NT2/D1 (cell line): ENCODE measurements at regions not wholly inside any gene's neighbourhood (a gene's known extent, or its start where the extent isn't known, plus 50 kb on each side); places are given as distances from the start of the nearest gene placed in this dataset.

ENCODE experiments used
- DNase-seq: peaks from one replicate; pipeline ENCODE4 v3.0.0-alpha.2; 2011; ENCODE audit warnings: low read depth, low spot score
- H3K27me3 ChIP-seq: 2 replicates; pipeline ENCODE4 v1.6.0; 2011; ENCODE audit warnings: mild to moderate bottlenecking; ENCODE audit not compliant: insufficient read length, insufficient read depth
- H3K36me3 ChIP-seq: 2 replicates; pipeline ENCODE4 v1.6.1; 2011; ENCODE audit warnings: mild to moderate bottlenecking, low read length, mixed read lengths; ENCODE audit not compliant: insufficient read depth, insufficient read length
- H3K4me1 ChIP-seq: 2 replicates; pipeline ENCODE4 v1.5.1; 2011; ENCODE audit not compliant: insufficient read depth, insufficient read length
- H3K4me3 ChIP-seq: 2 replicates; pipeline ENCODE4 v1.5.1; 2011; ENCODE audit warnings: low read depth; ENCODE audit not compliant: insufficient read length
- H3K9ac ChIP-seq: 2 replicates; pipeline ENCODE4 v1.6.0; 2011; ENCODE audit warnings: low read depth; ENCODE audit not compliant: insufficient read length
- H3K9me3 ChIP-seq: 2 replicates; pipeline ENCODE4 v1.5.1; 2011; ENCODE audit warnings: mild to moderate bottlenecking, low read length; ENCODE audit not compliant: insufficient read depth
- SUZ12 ChIP-seq: IDR thresholded peaks from 2 replicates; pipeline ENCODE4 v1.6.1; 2011; ENCODE audit not compliant: insufficient read length, insufficient read depth; ENCODE audit errors: extremely low read depth
- YY1 ChIP-seq: IDR thresholded peaks from 2 replicates; pipeline ENCODE4 v1.6.1; 2011; ENCODE audit not compliant: insufficient read length, insufficient read depth
- ZNF274 ChIP-seq: IDR thresholded peaks from 2 replicates; pipeline ENCODE4 v1.6.1; 2011; ENCODE audit warnings: mild to moderate bottlenecking, low read depth, low read length

DNA sequence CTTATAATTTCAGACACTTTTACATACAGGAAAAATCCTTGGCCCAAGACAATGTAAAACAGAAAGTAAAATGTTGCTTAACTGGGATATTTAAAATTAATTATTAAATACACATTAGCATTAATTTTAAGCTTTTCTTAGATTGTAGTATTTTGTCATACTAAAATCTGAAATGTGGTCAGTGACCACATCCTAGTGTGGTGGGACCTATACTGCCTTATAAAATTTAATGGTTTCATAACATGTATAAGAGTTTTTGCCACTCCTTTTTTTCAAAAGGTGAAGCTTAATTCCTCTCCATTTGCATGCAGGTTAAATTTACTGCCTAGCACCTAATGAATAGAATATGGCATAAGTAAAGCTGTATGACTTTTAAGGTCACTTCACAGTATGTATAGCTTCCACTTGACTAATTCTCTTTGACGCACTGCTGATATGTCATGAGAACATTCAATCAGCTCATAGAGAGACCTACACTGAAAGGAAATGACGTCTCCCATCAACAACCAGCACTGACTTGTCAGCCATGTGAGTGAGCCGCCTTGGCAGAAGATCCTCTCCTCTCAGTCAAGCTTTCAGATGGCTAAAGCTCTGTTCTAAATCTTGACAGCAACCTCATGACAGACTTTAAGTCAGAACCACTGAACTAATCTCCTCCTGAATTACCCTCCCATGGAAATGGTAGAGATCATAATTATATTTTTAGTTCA is 847.8 kb downstream of the SI start:
- Histone ChIP-seq H3K36me3 (no peaks in the 10 kb centered on the region), H3K9ac (no peak overlapping the region), H3K4me3 (no peak overlapping the region), H3K27me3 (no peaks in the 10 kb centered on the region), H3K4me1 (no peaks in the 10 kb centered on the region), H3K9me3 (no peaks in the 10 kb centered on the region)
- TF ChIP-seq ZNF274, result no peak
- no peak for DNase-seq

DNA sequence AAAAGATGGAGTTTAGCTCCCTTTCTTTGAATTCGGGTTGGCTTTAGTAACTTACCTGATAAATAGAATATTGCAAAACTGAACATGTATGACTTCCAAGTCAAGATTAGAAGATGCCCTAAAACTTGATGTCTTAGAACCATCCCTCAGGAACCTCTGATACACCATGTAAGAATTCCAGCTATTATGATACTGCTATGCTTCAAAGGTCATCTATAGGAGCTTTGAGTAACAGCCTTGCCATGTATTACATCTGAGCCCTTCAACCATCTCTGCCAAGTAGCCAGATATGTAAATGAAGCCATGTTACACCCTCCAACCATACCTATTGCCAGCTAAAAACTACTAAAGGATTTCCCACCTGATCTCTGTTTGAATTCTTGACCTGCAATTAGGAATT is 854.2 kb downstream of the SI start:
- no peak overlapping the region for H3K4me3 ChIP-seq
- no peak for DNase-seq
- H3K4me1 ChIP-seq, result no peaks in the 10 kb centered on the region
- no peaks in the 10 kb centered on the region for H3K36me3 ChIP-seq
- TF ChIP-seq YY1, result no peak
- TF ChIP-seq ZNF274, result no peak
- no peak for TF ChIP-seq SUZ12
- no peak overlapping the region for H3K9ac ChIP-seq
- H3K9me3 ChIP-seq, result peaks cover 11% of the 10 kb centered on the region; the same call in 1 of the 2 replicates
- H3K27me3 ChIP-seq, result no peaks in the 10 kb centered on the region

GRCh38 chr3:164222197-164222596 is 856.1 kb downstream of the SI start:
- Histone ChIP-seq H3K4me1 (no peaks in the 10 kb centered on the region), H3K27me3 (no peaks in the 10 kb centered on the region), H3K9ac (no peak overlapping the region), H3K36me3 (no peaks in the 10 kb centered on the region), H3K4me3 (no peak overlapping the region), H3K9me3 (peaks cover 18% of the 10 kb centered on the region; the same call in 1 of the 2 replicates)
- no peak for DNase-seq
- TF ChIP-seq YY1 (no peak), ZNF274 (no peak), SUZ12 (no peak)

DNA sequence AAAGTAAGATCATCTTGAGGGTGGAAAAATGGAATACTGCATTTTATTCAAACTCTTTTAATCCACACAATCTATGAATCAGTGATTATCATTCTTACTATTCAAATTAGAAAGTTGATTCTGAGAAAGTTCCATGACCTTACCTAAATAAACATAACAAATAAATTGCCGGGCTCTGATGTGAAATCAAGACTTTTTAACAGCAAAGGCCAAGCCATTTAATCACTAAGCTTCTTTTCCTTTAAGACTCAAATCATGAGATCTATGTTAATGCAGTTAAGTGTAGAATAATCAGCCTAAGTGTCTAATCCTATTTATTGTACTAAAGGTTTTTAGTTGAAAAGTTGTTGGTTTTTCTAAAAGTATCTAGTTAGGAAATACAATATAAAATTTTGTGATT is 857.0 kb downstream of the SI start:
- H3K36me3 ChIP-seq, result no peaks in the 10 kb centered on the region
- peaks cover 18% of the 10 kb centered on the region; the same call in 1 of the 2 replicates for H3K9me3 ChIP-seq
- H3K4me3 ChIP-seq, result no peak overlapping the region
- no peaks in the 10 kb centered on the region for H3K27me3 ChIP-seq
- H3K9ac ChIP-seq, result no peak overlapping the region
- no peak for TF ChIP-seq SUZ12
- TF ChIP-seq YY1, result no peak
- TF ChIP-seq ZNF274, result no peak
- H3K4me1 ChIP-seq, result no peaks in the 10 kb centered on the region
- no peak for DNase-seq

- no peaks in the 10 kb centered on the region for H3K27me3 ChIP-seq
- no peak overlapping the region for H3K4me3 ChIP-seq
- no peak overlapping the region for H3K9ac ChIP-seq
- no peaks in the 10 kb centered on the region for H3K9me3 ChIP-seq
- no peak for DNase-seq
- TF ChIP-seq ZNF274 (no peak), YY1 (no peak), SUZ12 (no peak)
- no peaks in the 10 kb centered on the region for H3K4me1 ChIP-seq
- H3K36me3 ChIP-seq, result no peaks in the 10 kb centered on the region
These were observed 868.9 kb downstream of the SI start for GRCh38 chr3:164209363-164209762.

DNA sequence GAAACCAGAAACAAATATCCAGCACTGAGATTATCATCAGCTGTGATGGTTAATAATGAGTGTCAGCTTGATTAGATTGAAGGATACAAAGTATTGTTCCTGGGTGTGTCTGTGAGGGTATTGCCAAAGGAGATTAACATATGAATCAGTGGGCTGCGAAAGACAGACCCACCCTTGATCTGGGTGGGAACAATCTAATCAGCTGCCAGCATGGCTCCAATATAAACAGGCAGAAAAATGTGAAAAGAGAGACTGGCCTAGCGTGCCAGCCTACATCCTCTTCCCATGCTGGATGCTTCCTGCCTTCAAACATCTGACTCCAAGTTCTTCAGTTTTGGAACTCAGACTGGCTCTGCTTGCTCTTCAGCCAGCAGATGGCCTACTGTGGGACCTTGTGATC is 869.5 kb downstream of the SI start:
- no peak overlapping the region for H3K9ac ChIP-seq
- no peaks in the 10 kb centered on the region for H3K36me3 ChIP-seq
- DNase-seq, result no peak
- no peak for TF ChIP-seq YY1
- no peak for TF ChIP-seq SUZ12
- no peak for TF ChIP-seq ZNF274
- no peaks in the 10 kb centered on the region for H3K4me1 ChIP-seq
- no peak overlapping the region for H3K4me3 ChIP-seq
- no peaks in the 10 kb centered on the region for H3K27me3 ChIP-seq
- no peaks in the 10 kb centered on the region for H3K9me3 ChIP-seq

DNA sequence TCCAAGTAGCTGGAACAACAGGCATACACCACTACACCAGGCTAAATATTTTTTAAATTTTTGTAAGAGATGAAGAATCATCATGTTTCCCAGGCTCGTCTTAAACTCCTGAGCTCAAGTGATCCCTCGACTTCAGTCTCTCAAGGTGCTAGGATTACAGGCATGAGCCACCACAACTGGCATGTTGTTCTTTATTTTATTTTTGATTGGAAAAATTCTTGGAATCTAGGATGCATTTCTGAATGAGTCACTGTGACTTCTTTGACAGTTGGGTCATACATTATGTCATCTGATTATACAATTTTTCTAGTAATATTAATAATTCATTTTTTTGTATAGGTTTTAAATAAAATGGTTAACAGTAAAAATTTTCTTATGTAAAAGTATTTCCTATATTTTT is 870.2 kb downstream of the SI start:
- Histone ChIP-seq H3K4me1 (no peaks in the 10 kb centered on the region), H3K9me3 (no peaks in the 10 kb centered on the region), H3K27me3 (no peaks in the 10 kb centered on the region), H3K4me3 (no peak overlapping the region), H3K9ac (no peak overlapping the region), H3K36me3 (no peaks in the 10 kb centered on the region)
- no peak for DNase-seq
- TF ChIP-seq YY1, result no peak
- TF ChIP-seq ZNF274, result no peak
- no peak for TF ChIP-seq SUZ12
